ENCODE measurements at regions not wholly inside any gene's neighbourhood (a gene's known extent, or its start where the extent isn't known, plus 50 kb on each side); places are given as distances from the start of the nearest gene placed in this dataset.

GRCh38 chr2:6326958-6327357 lies 538.7 kb downstream of the CMPK2 start:
- TF ChIP-seq POLR2A (IDR thresholded peaks at IDR 0.05) (no peak), CTCF (IDR thresholded peaks at IDR 0.05) (no peak), EP300 (IDR thresholded peaks at IDR 0.05) (no peak), POLR2AphosphoS5 (IDR thresholded peaks at IDR 0.05) (no peak)
